Esophagus mucosa (tissue), 1 donor: ENCODE measurements at regions not wholly inside any gene's neighbourhood (a gene's known extent, or its start where the extent isn't known, plus 50 kb on each side); places are given as distances from the start of the nearest gene placed in this dataset.
"Not testable (repeated sequence)": the region's sequence is repeated elsewhere in the genome, so short reads cannot be mapped to it uniquely, and the experiment has no call there.

Source experiments
- ATAC-seq: fragments of 200-7000 bp; cut with Tn5 transposase; one replicate; pipeline ENCODE4 v1.9.1; 2020
- donor health status: DM: yes; HTN: yes; CAD: no.

DNA sequence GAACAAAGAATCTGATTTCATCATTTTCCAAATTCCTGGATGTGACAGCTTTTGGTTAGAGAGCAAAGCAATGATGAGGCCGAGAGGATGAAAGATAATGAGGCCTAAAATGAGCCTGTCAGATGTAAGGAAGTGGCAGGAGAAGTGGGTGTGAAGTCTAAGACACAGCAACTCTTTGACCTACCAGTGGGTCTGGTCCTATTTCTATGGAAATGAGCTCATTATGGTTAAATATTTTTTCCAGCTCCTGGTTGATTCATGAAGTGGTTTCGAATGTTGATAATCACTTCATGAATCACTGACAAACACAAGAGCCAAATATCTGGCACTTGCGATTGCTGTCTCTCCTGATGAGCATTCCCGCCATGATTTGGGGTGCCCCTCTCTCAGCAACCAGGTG, 273.3 kb upstream of the CDH5 start:
- ATAC-seq = no peak

DNA sequence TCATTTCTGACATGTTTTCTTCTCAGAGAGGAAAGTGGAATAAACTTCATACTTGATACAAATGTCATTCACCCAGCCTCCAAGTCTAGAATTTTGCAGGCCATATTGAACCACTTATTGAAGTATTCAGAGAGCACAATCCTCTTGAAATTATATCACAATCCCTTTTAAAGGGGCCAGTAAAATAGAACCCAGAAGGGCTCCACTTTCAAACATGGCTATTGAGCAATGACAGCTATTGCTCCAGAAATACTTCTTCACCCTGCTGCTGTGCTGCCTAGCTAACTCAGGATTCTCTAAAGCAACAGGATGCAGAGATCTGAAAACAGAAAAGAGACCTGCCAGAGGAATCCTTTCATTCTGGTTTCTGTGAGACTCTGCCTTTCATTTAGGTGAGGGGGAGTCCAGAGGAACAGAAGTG, 275.0 kb upstream of the CDH5 start:
- no peak for ATAC-seq

DNA sequence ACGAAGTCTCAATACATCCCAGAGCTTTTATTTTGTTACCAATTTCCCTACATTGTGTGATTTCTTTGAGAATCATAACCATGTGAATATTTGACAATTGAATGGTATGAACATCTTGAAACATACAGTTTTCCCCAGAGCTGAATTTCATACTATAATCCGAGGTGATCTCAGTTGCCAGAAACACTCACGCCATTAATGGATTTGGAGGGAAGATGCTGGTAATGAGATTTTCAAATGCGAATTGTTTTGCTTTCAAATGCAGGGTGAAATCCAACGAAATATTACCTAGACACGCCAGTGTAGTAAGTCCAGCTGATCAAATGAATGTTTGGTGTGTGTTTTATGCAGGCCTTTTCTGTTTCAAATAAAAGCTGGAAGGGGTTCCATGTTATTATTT, 277.8 kb upstream of the CDH5 start:
- no peak for ATAC-seq

DNA sequence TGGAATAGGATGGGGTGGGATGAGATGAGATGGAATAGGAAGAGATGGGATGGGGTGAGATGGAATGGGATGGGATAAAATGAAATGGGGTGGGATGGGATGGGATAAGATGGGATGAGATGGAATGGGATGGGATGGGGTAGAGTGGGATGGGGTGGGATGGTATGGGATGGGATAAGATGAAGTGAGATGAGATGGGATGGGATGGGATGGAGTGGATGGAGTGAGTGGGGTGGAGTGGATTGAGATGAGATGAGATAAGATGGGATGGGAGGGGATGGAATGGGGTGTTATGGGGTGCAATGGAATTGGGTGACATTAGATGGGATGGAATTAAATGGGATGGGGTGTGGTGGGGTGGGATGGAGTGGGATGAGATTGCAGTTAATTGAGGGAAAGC, 279.2 kb upstream of the CDH5 start:
- no peak for ATAC-seq

DNA sequence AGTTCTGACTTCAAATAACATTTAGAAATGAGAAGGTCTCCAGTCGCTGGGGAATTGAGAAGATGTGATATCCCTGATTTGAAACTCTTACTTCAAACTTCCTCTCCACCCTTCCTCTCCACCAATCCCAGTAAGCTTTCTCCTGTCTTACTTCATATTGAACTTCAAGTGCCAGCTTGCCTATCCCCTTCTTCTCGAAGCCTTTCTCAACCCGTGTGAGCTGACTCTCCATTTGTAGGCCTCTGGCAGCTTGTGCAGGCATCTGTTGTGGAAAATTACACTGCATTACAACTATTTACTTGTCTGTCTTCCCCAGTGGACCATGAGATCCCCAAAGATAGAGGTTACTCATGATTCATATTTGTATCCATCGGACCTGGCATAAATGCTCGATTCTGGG, 280.8 kb upstream of the CDH5 start:
- ATAC-seq = no peak

DNA sequence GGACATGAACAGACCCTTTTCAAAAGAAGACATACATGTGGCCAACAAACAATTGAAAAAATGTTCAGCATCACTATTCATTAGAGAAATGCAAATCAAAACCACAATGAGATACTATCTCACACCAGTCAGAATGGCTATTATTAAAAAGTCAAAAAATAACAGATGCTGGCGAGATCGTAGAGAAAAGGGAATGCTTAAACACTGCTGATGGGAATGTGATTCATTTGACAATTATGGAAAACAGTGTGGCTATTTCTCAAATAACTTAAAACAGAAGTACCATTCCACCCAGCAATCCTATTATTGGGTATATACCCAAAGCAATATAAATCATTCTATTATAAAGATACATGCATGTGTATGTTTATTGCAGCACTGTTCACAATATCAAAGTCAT, 281.8 kb upstream of the CDH5 start:
- ATAC-seq = not testable (repeated sequence)

DNA sequence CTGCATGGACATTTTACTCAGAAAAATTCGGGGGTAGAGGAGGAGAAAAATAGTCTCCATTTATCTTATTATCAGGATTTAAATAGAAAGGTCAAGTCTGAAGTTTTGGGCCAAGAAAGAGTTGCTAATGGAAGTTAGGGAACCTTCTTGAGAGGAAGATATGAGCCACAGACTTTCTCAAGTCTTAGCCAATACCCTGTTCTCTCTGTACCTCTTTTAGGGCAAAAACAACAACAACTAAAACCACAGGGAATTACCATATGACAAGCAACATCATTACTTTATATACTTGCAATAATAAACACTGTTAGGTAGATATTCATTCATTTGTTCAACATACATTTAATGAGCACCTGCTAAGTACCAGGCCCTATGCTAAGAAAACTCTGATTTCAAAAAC, 282.2 kb upstream of the CDH5 start:
- no peak for ATAC-seq

DNA sequence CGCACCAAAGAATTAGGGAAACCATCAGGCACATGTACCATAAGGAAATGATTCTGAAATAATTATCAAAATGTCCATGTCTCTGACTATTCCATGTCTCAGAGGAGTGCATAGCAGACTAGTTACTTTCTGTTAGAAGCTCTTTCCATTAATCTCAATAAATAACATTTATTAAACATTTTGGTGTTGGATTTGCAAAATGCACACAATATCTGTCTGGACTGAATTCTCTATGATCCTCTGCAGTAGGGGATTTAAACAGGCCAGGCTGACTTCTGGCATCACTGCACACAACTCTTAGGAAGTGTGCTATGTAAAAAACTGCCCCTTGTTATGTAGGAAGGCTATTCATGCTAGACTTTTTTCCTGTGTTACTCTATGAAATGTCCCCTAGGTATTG, 283.3 kb upstream of the CDH5 start:
- no peak for ATAC-seq

DNA sequence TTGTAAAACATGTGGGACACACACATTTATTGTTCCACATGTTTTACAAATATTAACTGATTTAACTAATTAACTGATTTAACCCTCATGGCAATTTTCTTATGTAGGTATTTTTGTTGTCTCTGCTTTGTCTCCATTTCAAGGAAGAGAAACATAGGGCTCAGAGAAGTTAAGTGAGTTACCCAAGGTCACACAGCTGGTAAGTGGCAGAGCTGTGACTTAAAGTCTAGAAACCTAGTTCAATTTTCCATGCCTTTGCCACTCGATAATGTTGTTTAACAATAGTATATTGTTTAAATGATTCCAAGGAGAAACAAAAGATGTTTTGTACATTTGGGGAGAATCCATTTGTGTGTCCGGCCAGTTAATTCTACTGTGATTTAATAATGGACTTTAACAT, 284.1 kb upstream of the CDH5 start:
- ATAC-seq = no peak

DNA sequence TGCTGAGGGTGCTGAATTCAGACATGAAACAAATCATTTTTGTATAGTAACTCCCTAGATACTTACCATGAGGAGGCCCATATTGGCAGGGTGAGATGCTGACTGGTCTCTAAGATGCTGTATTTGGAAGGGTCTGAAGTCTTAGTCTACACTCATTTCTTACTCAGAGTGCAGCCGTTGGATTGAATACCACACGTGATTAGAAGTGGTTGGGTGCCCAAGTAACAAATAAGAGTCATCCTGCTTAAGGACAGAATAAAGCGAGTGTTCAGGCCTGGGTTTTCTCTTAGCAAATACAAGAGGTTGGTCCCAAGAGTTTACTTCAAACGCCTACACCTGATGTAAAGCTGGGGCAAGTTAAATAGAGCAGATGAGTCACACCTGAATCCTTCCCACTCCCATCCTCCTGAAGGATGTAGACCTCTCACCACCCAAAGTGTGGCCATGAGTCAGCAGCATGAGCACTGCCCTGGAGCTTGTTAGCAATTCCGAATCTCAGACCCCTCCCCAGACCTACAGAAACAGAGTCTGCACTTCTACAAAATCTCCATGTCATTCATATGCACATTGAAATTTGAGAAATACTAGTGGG, 284.6 kb upstream of the CDH5 start:
- ATAC-seq = peak; percentile 86

DNA sequence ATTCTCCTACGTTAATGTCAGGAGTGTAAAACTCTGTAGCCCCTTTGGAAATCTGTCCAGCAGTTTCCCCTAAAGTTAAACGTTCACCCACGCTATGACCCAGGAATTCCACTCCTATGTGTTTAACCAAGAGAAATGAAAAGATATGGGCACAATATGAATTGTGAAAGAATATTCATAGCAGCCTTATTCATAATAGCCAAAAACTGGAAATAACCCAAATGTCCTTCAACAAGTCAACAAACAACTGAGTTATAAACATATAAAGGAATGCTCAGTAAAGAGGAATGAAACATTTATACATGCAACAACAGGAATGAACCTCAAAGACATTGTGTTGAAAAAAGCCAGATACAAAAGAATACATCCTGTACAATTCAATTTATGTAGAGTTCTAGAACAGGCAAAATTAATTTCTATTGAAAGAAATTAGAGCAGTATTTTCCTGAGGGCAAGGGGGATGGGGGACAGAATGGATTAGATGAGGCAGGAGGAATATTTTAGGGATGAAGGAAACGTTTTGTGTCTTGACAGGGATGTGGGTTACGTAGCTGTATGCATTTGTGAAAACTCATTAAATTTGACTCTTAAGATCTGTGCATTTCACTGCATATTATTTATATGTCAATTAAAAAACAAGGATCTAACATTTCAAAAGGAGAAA, 286.7 kb upstream of the CDH5 start:
- no peak for ATAC-seq

DNA sequence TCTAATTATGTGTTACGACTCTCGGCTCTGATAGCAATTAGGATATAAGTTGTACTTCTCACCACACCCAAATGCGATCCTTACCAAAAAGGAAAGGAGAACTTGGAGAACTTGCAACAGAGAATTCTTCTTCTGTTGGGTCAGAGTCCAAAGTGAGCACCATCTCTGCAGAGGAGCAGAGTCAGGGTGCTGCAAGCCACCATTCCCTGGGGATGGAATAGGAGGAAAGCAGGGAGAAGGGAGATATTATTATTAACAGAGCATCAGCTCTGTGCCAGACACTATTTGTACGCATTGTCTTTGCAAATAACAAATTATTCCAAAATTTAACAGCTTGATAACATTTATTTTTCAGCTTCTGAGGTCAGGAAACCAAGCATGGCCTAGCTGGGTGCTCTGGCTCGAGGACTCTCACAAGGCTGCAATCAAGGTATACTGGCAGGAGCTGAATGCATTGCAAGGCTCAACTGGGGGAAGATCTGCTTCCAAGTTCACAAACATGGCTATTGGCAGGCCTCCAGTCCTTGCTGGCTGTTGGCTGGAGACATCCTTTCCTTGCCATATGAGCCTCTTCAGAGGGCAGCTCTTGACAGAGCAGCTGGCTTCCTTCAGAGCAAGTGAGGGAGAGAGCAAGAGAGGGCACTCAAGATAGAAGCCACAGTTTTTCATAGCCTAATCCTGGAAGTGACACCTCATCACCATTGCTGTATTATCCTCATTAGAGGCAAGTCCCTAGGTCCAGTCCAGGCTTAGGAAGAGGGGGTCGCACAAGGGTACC, 296.2 kb upstream of the CDH5 start:
- no peak for ATAC-seq

DNA sequence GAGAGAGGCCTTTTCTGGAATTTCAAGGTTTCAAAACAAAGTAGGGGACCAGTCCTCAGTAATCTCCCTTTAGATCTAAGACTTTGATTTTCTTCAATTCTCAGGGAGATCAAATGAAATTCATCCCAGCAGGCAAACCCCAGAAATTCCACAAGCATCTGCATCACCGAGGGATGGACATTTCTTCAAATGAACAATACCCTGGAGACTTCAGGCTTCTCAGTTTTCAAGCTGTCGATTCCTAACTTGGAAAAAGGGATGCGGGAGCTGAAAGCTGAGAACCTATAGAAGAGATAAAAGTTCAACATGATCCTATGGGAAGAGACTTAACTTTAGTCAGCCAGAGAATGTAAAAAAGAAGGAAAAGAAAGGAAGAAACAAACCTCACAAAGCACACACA, 296.9 kb upstream of the CDH5 start:
- no peak for ATAC-seq

DNA sequence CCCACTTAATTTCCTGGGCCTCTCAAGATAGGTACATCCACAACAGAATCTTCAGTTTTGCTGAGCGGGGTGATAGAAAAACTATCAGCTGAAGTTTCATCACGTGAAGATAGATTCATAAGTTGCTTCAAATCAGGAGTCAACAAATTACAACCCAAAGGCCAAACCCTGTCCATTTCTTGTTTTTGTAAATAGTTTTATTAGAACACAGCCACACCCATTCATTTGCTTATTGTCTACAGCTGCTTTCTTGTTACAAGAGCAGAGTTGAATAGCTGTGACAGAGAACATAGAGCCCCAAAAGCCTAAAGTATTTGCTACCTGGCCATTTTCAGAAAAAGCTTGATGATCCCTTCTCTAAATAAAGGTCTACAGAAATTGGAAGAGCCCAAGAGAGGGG, 300.1 kb upstream of the CDH5 start:
- ATAC-seq = no peak

DNA sequence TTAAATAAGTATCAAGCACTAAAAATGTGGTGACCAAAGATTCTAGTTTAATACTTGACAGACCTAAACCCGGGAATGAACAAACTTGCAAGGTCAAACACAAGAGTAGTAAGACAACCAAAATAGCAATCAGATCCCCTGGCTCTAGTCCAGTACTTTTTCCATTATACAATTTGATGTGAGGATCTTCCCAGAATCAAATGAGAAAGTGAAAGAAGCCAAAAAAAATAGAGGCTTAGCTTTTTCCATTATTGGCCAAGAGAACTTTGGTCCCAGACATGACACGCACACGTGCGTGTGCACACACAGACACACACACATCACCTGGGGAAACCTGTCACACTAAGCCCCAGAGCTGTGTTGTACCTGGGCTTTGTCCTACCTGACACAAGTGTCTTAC, 300.6 kb upstream of the CDH5 start:
- ATAC-seq = no peak

DNA sequence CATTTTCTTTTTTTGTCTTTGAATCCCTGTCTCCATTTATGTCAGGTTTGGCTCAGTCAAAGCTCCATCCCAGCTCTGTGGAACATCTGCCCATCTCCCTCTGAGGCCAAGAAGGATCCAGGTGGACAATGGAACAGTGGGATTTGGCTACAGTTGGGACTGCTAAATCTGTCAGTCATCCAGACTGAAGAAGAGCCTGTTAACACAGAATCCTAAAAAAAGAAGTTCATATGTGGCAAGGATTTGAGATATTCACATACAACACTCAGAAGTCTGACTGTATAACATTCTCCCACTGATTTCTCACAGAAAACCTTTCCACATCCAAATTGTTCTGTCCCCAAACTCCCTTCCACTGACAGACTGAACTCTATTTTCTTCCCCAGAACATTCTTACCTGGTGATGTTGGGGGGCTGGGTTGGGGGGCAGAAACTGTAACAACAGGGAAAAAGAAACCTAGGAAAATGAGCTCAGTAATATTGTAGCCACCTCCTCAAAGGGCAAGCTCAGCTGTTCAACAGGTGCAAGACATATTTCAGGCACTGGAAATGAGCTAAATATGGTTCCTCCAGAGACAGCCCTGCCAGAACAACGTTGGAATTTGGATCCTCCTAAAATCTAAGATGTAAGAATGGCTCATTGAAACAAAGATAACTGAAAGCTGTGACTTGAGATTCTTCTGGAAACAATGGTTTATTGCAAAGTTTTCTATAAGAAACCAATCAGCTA, 301.5 kb upstream of the CDH5 start:
- ATAC-seq = no peak

DNA sequence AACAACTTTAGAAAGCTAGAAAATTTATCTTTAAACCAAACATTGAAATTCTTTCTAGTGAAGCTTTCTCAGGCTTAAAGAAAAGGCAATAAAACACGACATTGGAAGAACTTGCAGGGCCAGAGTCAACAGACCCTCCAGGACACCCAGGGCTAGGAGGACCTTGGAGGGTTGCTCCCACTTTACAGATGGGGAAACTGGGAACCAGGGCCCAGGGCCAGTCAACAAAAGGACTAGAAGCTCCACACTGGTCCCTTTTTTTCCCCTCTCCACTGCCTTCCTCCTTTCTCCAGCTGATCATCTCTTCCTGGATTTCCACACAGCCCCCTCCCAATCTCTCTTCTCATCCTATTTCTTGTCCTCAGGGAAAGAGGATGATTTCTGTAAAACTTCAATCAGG, 307.7 kb upstream of the CDH5 start:
- ATAC-seq = no peak

DNA sequence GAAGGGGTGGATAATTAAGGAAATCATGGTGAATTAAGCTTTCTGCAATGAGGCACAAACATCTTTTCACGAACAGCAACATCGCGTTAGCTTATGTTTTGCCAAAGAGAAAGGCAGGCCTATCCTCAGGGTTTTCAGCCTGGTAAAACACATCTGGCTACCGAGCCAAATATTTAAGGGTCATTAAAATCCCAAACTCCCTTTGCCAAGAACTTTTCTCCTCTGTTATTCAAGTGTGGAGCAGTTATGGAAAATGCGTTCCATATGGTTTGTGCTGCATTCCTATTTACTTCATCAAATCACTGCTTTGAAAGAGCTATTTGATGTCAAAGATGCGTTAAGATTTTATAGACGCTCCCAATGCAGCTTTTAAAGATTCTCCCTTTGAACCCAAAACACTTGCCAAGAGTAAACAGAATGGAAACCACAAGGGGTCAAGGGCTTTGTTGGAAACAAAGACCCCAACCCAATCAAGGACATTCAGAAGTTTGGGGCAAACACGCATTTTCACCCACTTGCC, 308.3 kb upstream of the CDH5 start:
- no peak for ATAC-seq

DNA sequence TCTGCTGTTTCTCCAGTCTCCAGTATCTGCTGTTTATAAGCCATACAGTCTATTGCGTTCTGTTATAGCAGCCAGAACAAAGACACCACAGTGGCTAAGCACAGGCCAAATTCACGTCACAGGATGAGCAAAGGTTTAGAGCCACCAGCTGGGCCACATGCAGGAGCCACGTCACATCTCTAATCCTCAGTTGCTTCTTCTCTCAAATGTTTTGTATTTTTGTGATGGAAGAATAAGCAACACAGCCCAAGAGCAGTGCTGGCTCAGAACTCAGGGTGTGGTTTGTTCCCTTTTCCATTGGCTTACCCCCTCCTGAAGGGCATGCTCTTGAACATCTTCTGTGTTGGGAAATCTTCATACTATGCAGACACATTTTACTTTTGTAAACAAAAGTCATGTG, 309.4 kb upstream of the CDH5 start:
- no peak for ATAC-seq

DNA sequence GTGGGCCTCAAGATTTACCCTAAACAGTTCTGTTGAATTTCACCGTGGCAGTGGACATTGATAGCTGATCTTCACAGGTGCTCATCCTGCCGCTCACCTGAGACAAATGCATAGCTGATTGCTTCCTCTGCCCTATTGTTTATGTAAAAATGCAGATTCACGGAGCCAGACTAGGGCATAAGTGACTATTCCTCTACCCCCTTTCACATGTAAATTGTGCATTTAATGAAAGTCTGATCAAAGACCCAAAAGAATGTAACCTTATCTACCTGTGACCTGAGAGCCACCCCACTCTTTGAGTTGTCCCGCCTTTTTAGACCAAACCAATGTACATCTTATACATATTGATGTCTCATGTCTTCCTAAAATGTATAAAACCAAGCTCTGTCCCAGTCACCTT, 312.4 kb upstream of the CDH5 start:
- ATAC-seq = no peak

DNA sequence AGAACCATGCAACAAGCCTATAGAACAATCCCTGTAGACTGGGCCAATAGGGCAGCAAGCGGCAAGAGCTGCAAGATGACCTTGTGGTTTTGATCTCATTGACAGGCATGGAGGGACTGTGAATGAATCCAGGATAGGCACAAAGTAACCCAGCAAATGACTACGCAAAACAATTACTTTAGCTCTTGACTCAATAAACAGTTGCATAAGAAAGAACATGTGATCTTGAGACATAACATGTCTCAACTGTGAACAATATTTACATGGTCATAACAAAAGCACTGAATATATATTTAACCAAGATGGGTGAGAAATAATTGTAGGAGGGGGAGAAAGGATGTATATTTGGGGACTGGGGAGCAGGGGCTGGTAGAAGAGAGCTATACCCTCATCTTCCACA, 313.7 kb upstream of the CDH5 start:
- ATAC-seq = no peak

DNA sequence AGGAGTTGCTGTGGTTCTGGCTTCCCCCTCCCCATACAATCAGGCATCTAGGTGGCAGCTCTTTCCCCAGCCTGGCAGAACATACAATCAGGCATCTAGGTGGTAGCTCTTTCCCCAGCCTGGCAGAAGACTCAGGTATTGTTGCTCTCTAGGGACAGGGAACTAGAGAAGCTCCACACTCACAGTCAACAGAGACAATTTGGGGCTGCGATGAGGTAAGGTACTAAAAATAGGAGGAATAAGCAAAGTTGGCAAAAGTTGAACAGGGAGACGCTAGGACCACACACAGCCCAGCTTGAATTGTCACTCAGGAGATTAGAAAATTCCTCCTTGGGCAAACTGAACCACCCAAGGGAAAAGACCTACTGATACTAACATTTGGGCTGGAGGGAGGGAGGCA, 315.5 kb upstream of the CDH5 start:
- no peak for ATAC-seq

DNA sequence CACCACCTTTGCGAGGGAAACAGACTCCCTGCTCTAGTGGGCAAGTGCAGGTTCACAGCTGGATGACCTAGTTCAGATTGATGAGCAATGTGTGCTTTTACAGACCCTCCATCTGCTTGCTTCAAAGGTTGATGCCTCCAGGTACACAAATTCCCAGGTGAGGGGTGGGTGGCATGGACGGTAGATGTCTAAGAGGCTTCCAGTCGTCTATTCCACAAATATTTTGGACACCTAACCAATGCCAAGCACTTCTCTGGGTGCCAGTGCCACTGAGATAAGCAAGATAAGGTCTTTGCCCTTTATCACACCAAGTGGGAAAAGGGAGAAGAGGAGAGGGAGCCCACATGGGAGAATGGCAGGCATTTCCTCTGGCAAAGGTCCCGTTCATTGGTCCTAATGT, 316.6 kb upstream of the CDH5 start:
- ATAC-seq = no peak
